ENCODE measurements at regions not wholly inside any gene's neighbourhood (a gene's known extent, or its start where the extent isn't known, plus 50 kb on each side); places are given as distances from the start of the nearest gene placed in this dataset.

GRCh38 chr2:22950431-22950830, 434.5 kb upstream of the KLHL29 start:
- no peak for TF ChIP-seq POLR2A (IDR thresholded peaks at IDR 0.05)
- TF ChIP-seq POLR2AphosphoS5 (IDR thresholded peaks at IDR 0.05; ENCODE audit: insufficient read depth in 1 of 2, low read depth in 1 of 2), result no peak
- TF ChIP-seq CTCF (IDR thresholded peaks at IDR 0.05), result no peak

All from vagina (tissue), 2 donors.